Activated CD8-positive, alpha-beta memory T cell treated with anti-CD3 and anti-CD28 coated beads for 24 hours (primary cell): ENCODE measurements at regions not wholly inside any gene's neighbourhood (a gene's known extent, or its start where the extent isn't known, plus 50 kb on each side); places are given as distances from the start of the nearest gene placed in this dataset.

Experiments used
- DNase-seq: peaks from one replicate; pipeline ENCODE4 v3.0.0-alpha.2; 2020

GRCh38 chr2:12978066-12978835 lies 261.5 kb downstream of the TRIB2 start:
- no peak for DNase-seq

GRCh38 chr2:12979066-12979465 lies 262.3 kb downstream of the TRIB2 start:
- no peak for DNase-seq

- DNase-seq: no peak
Measured at GRCh38 chr2:12980817-12981216, 264.1 kb downstream of the TRIB2 start.

GRCh38 chr2:12982149-12982584 lies 265.4 kb downstream of the TRIB2 start:
- no peak for DNase-seq

GRCh38 chr2:12987246-12987645 lies 270.5 kb downstream of the TRIB2 start:
- DNase-seq: no peak

GRCh38 chr2:12988279-12988678 lies 271.5 kb downstream of the TRIB2 start:
- DNase-seq: no peak

GRCh38 chr2:12990523-12990922 lies 273.8 kb downstream of the TRIB2 start:
- DNase-seq: no peak

GRCh38 chr2:12998685-12999084 lies 281.9 kb downstream of the TRIB2 start:
- DNase-seq: no peak

- no peak for DNase-seq
Measured at GRCh38 chr2:13000664-13001363, 284.1 kb downstream of the TRIB2 start.

GRCh38 chr2:13001408-13001807 lies 284.7 kb downstream of the TRIB2 start:
- no peak for DNase-seq

- no peak for DNase-seq
Measured at GRCh38 chr2:13002536-13003331, 286.0 kb downstream of the TRIB2 start.

GRCh38 chr2:13003500-13003899 lies 286.8 kb downstream of the TRIB2 start:
- no peak for DNase-seq

- DNase-seq: no peak
Measured at GRCh38 chr2:13005048-13005447, 288.3 kb downstream of the TRIB2 start.

GRCh38 chr2:13005761-13006335 lies 289.1 kb downstream of the TRIB2 start:
- DNase-seq: no peak

- DNase-seq: no peak
Measured at GRCh38 chr2:13006426-13006825, 289.7 kb downstream of the TRIB2 start.

GRCh38 chr2:13006829-13007717 lies 290.3 kb downstream of the TRIB2 start:
- peak; percentile 83 for DNase-seq

- DNase-seq: no peak
Measured at GRCh38 chr2:13009027-13009642, 292.4 kb downstream of the TRIB2 start.

- DNase-seq: no peak
Measured at GRCh38 chr2:13010283-13010682, 293.5 kb downstream of the TRIB2 start.

GRCh38 chr2:13014783-13015182 lies 298.0 kb downstream of the TRIB2 start:
- no peak for DNase-seq

GRCh38 chr2:13015532-13016320 lies 299.0 kb downstream of the TRIB2 start:
- DNase-seq: no peak

- no peak for DNase-seq
Measured at GRCh38 chr2:13018490-13018889, 301.8 kb downstream of the TRIB2 start.
